Uterus (tissue), 3 donors: ENCODE measurements at regions not wholly inside any gene's neighbourhood (a gene's known extent, or its start where the extent isn't known, plus 50 kb on each side); places are given as distances from the start of the nearest gene placed in this dataset.

Experiments used
- DNase-seq, 2 donors: peaks; one replicate each; pipeline ENCODE4 v3.0.0-alpha.2; 2019 to 2020
- H3K27ac ChIP-seq, 2 donors: fragments of 200-600 bp; sonication (generic); 1 replicate in 1 of 2; 2 replicates in 1 of 2; pipeline ENCODE4 v1.5.1; 2016 to 2018
- H3K27me3 ChIP-seq, 2 donors: fragments of 200-600 bp; sonication (generic); one replicate each; pipeline ENCODE4 v1.5.1; 2018 to 2019; ENCODE audit warnings: control low read depth in 1 of 2
- H3K36me3 ChIP-seq, 2 donors: fragments of 200-600 bp; sonication (generic); one replicate each; pipeline ENCODE4 v1.5.1; 2019; ENCODE audit warnings: control low read depth in 1 of 2
- H3K4me1 ChIP-seq, 2 donors: fragments of 200-600 bp; sonication (generic); one replicate each; pipeline ENCODE4 v1.5.1; 2018 to 2019; ENCODE audit warnings: control low read depth in 1 of 2
- H3K4me3 ChIP-seq, 2 donors: fragments of 200-600 bp; sonication (generic); 1 replicate in 1 of 2; 2 replicates in 1 of 2; pipeline ENCODE4 v1.5.1; 2018 to 2019; ENCODE audit warnings: mild to moderate bottlenecking in 1 of 2
- H3K9me3 ChIP-seq, 2 donors: fragments of 200-600 bp; sonication (generic); one replicate each; pipeline ENCODE4 v1.5.1; 2019; ENCODE audit warnings: control low read depth in 1 of 2
- CTCF ChIP-seq, 4 experiments: fragments of 200-600 bp in 2 of 4; fragments of 450-650 bp in 2 of 4; sonication (generic) in 2 of 4; IDR thresholded peaks; one replicate each; pipeline ENCODE4 v1.5.1; 2016 to 2019; ENCODE audit warnings: antibody characterized with exemption in 4 of 4, mild to moderate bottlenecking in 2 of 4, moderate library complexity in 1 of 4
- POLR2A ChIP-seq, 2 donors: fragments of 450-650 bp; IDR thresholded peaks; one replicate each; pipeline ENCODE4 v1.6.1; 2016; ENCODE audit warnings: antibody characterized with exemption in 2 of 2, mild to moderate bottlenecking in 1 of 2, moderate library complexity in 1 of 2
- intact Hi-C: fragments of 100-400 bp; cut with DNase I; formaldehyde crosslinking; loops from one replicate; pipeline ENCODE4 v1.15.1; 2023; ENCODE audit warnings: low total_unique reads
- donor health status: DM: yes; HTN: yes; CAD: no.

GRCh38 chr6:18586133-18586532, 199.0 kb downstream of the RNF144B start:
- Histone ChIP-seq H3K4me3 (no peak overlapping the region), H3K9me3 (no peaks in the 10 kb centered on the region), H3K36me3 (no peaks in the 10 kb centered on the region), H3K27me3 (no peaks in the 10 kb centered on the region), H3K4me1 (no peaks in the 10 kb centered on the region), H3K27ac (no peak overlapping the region)
- intact Hi-C loops, result no loop called here
- DNase-seq, result no peak
- TF ChIP-seq POLR2A (IDR thresholded peaks at IDR 0.05) (no peak), CTCF (IDR thresholded peaks at IDR 0.05) (no peak)

DNA sequence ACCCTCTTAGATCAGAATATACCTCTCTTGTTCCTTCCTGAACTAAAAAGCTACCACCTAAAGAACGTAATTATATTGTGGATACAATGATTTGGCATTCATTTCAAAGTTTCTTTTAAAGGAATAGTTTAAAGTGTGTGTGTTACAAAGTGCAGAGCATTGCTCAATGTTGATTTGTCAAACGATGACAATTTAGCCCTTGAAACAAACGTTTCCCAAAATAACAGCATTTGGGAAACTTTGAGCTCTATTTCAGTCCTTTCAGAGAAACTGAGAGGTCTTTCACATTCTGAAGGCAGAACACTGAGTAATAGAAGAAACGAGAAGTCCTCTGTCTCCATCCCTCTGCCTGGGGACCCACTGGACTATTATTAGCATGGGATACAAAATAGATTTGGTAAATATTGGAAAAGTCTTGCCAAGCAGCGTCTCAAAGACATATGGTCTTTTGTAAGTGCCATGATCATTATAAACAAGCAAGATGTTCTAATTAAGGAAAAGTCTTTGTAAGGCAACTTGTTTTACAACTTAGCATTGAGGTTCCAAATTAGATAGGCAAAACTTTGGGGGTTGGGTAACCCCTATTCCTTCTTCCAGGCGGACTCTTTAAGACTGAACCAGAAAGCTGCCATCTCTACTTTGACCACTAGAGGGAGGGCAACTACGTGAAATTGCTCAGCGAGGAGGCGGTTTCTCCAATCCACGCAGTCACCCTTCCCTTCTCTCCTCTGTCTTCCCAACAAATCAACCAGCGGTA, 208.8 kb downstream of the RNF144B start:
- intact Hi-C loops, result no loop called here
- Histone ChIP-seq H3K4me1 (no peaks in the 10 kb centered on the region), H3K27me3 (no peaks in the 10 kb centered on the region), H3K4me3 (no peak overlapping the region), H3K27ac (peak overlapping the region; percentile 34 to 53), H3K9me3 (no peaks in the 10 kb centered on the region), H3K36me3 (no peaks in the 10 kb centered on the region)
- TF ChIP-seq POLR2A (IDR thresholded peaks at IDR 0.05) (no peak), CTCF (IDR thresholded peaks at IDR 0.05) (peak; percentile 77 to 90 (median 84))
- peak; percentile 49 to 73 for DNase-seq

- no peak for DNase-seq
- Histone ChIP-seq H3K27ac (peak overlapping the region; percentile 25 to 34), H3K4me1 (no peaks in the 10 kb centered on the region), H3K9me3 (no peaks in the 10 kb centered on the region), H3K36me3 (no peaks in the 10 kb centered on the region), H3K27me3 (no peaks in the 10 kb centered on the region), H3K4me3 (no peak overlapping the region)
- intact Hi-C loops, result no loop called here
- TF ChIP-seq CTCF (IDR thresholded peaks at IDR 0.05) (no peak), POLR2A (IDR thresholded peaks at IDR 0.05) (no peak)
These were observed 209.3 kb downstream of the RNF144B start for GRCh38 chr6:18596531-18596835.

DNA sequence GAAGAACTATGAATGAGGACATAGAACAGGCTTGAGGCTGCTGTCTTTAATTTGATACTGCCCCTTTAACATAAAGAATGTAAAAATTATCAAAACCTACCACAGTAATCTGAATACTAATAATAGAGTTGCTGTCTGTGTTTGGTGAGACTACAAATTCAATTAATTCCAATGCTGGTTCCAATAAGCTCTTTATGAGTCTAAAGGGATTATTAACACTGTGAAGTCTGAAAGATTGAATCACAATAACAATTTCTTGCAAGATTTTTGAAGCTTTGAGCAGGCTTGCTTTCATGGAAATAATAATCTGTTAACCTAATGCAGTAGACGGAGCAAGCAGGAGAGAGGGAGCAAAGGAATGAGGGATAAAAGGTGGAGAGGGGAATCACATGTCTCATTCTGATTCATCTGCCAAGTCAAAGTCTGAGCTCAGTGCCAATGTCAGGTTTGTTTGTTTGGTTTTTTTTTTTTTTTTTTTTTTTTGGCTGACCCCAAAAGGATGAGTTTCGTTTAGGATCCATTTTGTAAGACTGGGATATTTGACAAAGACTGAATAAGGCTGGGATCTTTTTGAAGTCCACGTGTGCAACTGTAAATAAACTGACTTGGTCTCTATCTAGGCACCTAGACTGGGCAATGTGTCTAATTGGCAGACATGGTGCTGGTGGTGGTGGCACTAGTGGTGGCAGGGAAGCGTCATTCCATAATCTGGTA, 211.6 kb downstream of the RNF144B start:
- no peaks in the 10 kb centered on the region for H3K4me1 ChIP-seq
- H3K4me3 ChIP-seq, result no peak overlapping the region
- no peak for DNase-seq
- H3K27me3 ChIP-seq, result no peaks in the 10 kb centered on the region
- H3K36me3 ChIP-seq, result no peaks in the 10 kb centered on the region
- no peaks in the 10 kb centered on the region for H3K9me3 ChIP-seq
- intact Hi-C loops, result no loop called here
- H3K27ac ChIP-seq, result no peak overlapping the region
- TF ChIP-seq CTCF (IDR thresholded peaks at IDR 0.05) (no peak), POLR2A (IDR thresholded peaks at IDR 0.05) (no peak)

DNA sequence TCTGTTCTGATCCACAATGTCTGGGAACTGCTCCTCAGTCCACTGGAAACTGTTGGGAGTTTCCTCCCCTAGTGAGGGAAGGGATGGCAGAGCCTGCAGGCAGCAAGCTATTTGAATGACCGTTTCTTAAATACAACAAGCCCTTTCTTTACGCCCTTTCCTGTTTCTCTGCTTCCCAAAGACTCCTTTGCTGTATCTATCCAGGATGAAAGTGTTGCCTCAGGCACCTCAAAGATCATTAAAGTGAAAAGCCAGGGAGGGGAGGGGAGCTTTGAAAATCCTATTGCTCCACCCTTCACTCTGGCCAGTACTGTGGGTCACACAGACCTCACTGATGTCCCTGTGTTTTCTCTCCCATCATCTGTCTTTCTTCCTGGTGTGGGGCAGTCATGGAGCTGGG, 213.1 kb downstream of the RNF144B start:
- Histone ChIP-seq H3K4me1 (no peaks in the 10 kb centered on the region), H3K9me3 (no peaks in the 10 kb centered on the region), H3K27me3 (no peaks in the 10 kb centered on the region), H3K36me3 (no peaks in the 10 kb centered on the region), H3K4me3 (no peak overlapping the region), H3K27ac (no peak overlapping the region)
- no peak for DNase-seq
- intact Hi-C loops, result no loop called here
- TF ChIP-seq POLR2A (IDR thresholded peaks at IDR 0.05) (no peak), CTCF (IDR thresholded peaks at IDR 0.05) (no peak)
